ENCODE measurements at regions not wholly inside any gene's neighbourhood (a gene's known extent, or its start where the extent isn't known, plus 50 kb on each side); places are given as distances from the start of the nearest gene placed in this dataset.

DNA sequence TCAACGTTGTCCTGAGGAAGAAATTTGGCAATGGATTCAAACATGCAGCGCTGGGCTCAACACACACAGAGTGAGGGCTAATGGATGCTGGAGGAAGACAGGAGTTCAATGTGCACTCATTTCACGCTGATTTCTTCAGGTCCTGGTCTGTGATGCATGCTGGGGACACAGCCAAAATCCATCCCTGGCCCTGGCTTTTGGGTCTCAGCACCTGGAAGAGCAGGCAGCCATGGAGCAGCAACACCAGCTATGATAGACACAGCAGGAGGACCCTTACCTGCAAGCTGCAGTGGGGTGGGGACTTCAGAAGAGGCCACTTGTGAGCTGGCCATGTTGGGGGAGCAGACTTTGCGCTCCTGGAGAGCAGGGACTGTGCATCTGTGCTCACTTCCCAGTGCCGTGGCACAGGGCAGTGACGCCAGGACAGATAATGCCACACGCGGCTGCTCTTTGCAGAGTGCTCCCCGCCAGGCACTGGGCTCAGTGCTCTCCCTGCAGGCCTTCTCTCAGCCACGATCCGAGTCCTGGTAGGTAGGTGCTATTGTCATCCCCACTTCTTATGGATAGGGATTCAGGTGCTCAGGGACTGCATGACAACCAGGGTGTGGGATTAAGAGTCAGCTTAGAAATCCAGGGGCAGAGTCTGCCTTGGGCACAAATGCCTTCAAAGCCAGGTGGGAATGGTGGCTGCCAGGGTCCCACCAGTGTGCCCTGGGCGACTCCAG, 138.8 kb upstream of the UNC5B start:
- intact Hi-C loops (cut with micrococcal nuclease) = no loop called here
- H2AK5ac ChIP-seq (ENCODE audit: low read depth, low read length) = no peak overlapping the region
- no peaks in the 10 kb centered on the region for H3K9me3 ChIP-seq (ENCODE audit: control insufficient read depth, insufficient read depth, low read length)
- ATAC-seq (ENCODE audit: low read depth) (no peak), DNase-seq (no peak)
- H3K36me3 ChIP-seq (ENCODE audit: control insufficient read depth, insufficient read depth, low read length) = no peaks in the 10 kb centered on the region
- in situ Hi-C loops (cut with MboI; ENCODE audit: low sequenced_read_pairs) = no loop called here
- H4K5ac ChIP-seq (ENCODE audit: low read depth, low read length) = no peak overlapping the region
- no peak overlapping the region for H3K56ac ChIP-seq (ENCODE audit: extremely low read depth, insufficient read depth, low read length)
- H3K4me1 ChIP-seq (ENCODE audit: control insufficient read depth, insufficient read depth, low read length) = no peaks in the 10 kb centered on the region
- H3K18ac ChIP-seq (ENCODE audit: low read depth, low read length) = no peak overlapping the region
- no peak overlapping the region for H3K14ac ChIP-seq (replicated peaks; ENCODE audit: low read depth, low read length)
- POLR2A ChIA-PET (ENCODE audit: unreplicated experiment) = no interaction called here
- H3K9me1 ChIP-seq (ENCODE audit: insufficient read depth, low read length) = no peaks in the 10 kb centered on the region
- H3K9ac ChIP-seq (ENCODE audit: low read depth, low read length) = no peak overlapping the region
- no peak overlapping the region for H2AFZ ChIP-seq (replicated peaks; ENCODE audit: low read length, poor library complexity)
- H2AK9ac ChIP-seq (replicated peaks; ENCODE audit: low read depth, low read length, poor library complexity) = no peak overlapping the region
- no peak overlapping the region for H2BK15ac ChIP-seq (ENCODE audit: low read depth, low read length)
- 86% methylated on average over 1 of the region's 12 CpGs; no CpG with 5 or more reads in 1 of the 2 experiments for WGBS, 2 experiments (ENCODE audit: extremely low coverage in 2 of 2, insufficient read length in 1 of 2)
- dilution Hi-C loops (cut with HindIII; ENCODE audit: low sequenced_read_pairs, unreplicated experiment) = no loop called here
- H4K8ac ChIP-seq (ENCODE audit: low read depth in 2 of 2, low read length in 2 of 2) = no peak overlapping the region
- CTCF ChIA-PET = interaction anchor here (1.1 kb wide), 1 partner anchor 11 kb away, joined by 4 read pairs; no protein-coding TSS in a partner anchor
- H3K4me2 ChIP-seq (ENCODE audit: low read depth, low read length) = no peak overlapping the region
- no peak overlapping the region for H2BK20ac ChIP-seq (ENCODE audit: low read depth, low read length)
- H3K79me1 ChIP-seq (ENCODE audit: low read depth in 1 of 2, low read length in 2 of 2) = no peaks in the 10 kb centered on the region
- H2BK5ac ChIP-seq (ENCODE audit: low read depth, low read length, poor library complexity, severe bottlenecking) = no peak overlapping the region
- H4K91ac ChIP-seq (ENCODE audit: insufficient read depth, low read depth, low read length) = no peak overlapping the region
- H2BK120ac ChIP-seq (ENCODE audit: low read depth, low read length) = no peak overlapping the region
- H3K4ac ChIP-seq (ENCODE audit: low read depth, low read length) = no peak overlapping the region
- peaks cover 52% of the 10 kb centered on the region for H3K27me3 ChIP-seq (ENCODE audit: control insufficient read depth, insufficient read depth, low read length)
- BruUV-seq (replicated peaks) = no TSS peak
- H3K27ac ChIP-seq (ENCODE audit: insufficient read depth, low read length) = no peak overlapping the region
- H4K20me1 ChIP-seq (ENCODE audit: insufficient read depth, low read length) = no peaks in the 10 kb centered on the region
- TF ChIP-seq CEBPB (IDR thresholded peaks at IDR 0.05; ENCODE audit: low read depth, low read length) (no peak), USF2 (IDR thresholded peaks at IDR 0.05; ENCODE audit: low read depth, low read length) (no peak), ELK1 (IDR thresholded peaks at IDR 0.05; ENCODE audit: borderline replicate concordance, low read depth, low read length) (no peak), POLR2A (IDR thresholded peaks at IDR 0.05; ENCODE audit: low read depth, low read length) (no peak), SMC3 (IDR thresholded peaks at IDR 0.05; ENCODE audit: low read depth, low read length) (no peak), BHLHE40 (IDR thresholded peaks at IDR 0.05; ENCODE audit: low read depth, low read length) (no peak), FOS (IDR thresholded peaks at IDR 0.05; ENCODE audit: low read depth, low read length) (no peak), RAD21 (IDR thresholded peaks at IDR 0.05; ENCODE audit: low read length) (no peak), NFE2L2 (IDR thresholded peaks at IDR 0.05; ENCODE audit: low read depth, low read length) (no peak), MAZ (IDR thresholded peaks at IDR 0.05; ENCODE audit: borderline replicate concordance, low read depth, low read length) (no peak), MXI1 (IDR thresholded peaks at IDR 0.05; ENCODE audit: borderline replicate concordance, low read depth, low read length) (no peak), CHD1 (IDR thresholded peaks at IDR 0.05; ENCODE audit: low read depth, low read length) (no peak), MAFK (IDR thresholded peaks at IDR 0.05; ENCODE audit: low read depth, low read length) (no peak), RCOR1 (IDR thresholded peaks at IDR 0.05; ENCODE audit: insufficient replicate concordance, low read length) (no peak), RFX5 (IDR thresholded peaks at IDR 0.05; ENCODE audit: low read depth, low read length) (no peak)
- TF ChIP-seq, protein P1, sequence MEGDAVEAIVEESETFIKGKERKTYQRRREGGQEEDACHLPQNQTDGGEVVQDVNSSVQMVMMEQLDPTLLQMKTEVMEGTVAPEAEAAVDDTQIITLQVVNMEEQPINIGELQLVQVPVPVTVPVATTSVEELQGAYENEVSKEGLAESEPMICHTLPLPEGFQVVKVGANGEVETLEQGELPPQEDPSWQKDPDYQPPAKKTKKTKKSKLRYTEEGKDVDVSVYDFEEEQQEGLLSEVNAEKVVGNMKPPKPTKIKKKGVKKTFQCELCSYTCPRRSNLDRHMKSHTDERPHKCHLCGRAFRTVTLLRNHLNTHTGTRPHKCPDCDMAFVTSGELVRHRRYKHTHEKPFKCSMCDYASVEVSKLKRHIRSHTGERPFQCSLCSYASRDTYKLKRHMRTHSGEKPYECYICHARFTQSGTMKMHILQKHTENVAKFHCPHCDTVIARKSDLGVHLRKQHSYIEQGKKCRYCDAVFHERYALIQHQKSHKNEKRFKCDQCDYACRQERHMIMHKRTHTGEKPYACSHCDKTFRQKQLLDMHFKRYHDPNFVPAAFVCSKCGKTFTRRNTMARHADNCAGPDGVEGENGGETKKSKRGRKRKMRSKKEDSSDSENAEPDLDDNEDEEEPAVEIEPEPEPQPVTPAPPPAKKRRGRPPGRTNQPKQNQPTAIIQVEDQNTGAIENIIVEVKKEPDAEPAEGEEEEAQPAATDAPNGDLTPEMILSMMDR (conservative IDR thresholded peaks at IDR 0.05; ENCODE audit: low read depth, low read length) = no peak
- no peak overlapping the region for H3K23ac ChIP-seq (ENCODE audit: low read depth, low read length)
- H3K4me3 ChIP-seq (ENCODE audit: insufficient read depth, low read depth, low read length) = no peak overlapping the region

All from IMR-90 (cell line).